H1 (cell line): ENCODE measurements at regions not wholly inside any gene's neighbourhood (a gene's known extent, or its start where the extent isn't known, plus 50 kb on each side); places are given as distances from the start of the nearest gene placed in this dataset.

ENCODE experiments used
- CTCF ChIA-PET: fragments of 300-600 bp; sonication (Branson Sonifier 250); formaldehyde crosslinking; loops from one replicate; lab custom pipeline; 2021; ENCODE audit not compliant: partially characterized antibody; lab: Charles Lee
- POLR2A ChIA-PET: fragments of 300-600 bp; sonication (Branson Sonifier 250); formaldehyde crosslinking; loops from one replicate; lab custom pipeline; 2021; ENCODE audit warnings: inconsistent platforms; ENCODE audit not compliant: partially characterized antibody; lab: Charles Lee
- DNase-seq, 2 experiments: peaks; one replicate each; pipeline versions ENCODE4 v3.0.0 to v3.0.0-alpha.2; 2010 to 2022; ENCODE audit warnings: low spot score in 2 of 2, low read depth in 1 of 2, mixed read lengths in 1 of 2
- FAIRE-seq: peaks from 2 replicates; lab custom pipeline; 2011; peaks lifted over from hg19 to GRCh38; lab: Jason Lieb, UNC
- H2AFZ ChIP-seq: 2 replicates; pipeline ENCODE4 v1.8.1; 2012; ENCODE audit warnings: low read length, inconsistent platforms
- H2AK5ac ChIP-seq: 2 replicates; pipeline ENCODE4 v1.6.1; 2013; ENCODE audit warnings: low read depth, low read length
- H2BK120ac ChIP-seq: replicated peaks from 2 replicates; pipeline ENCODE3; 2013; ENCODE audit warnings: low read depth, low read length, inconsistent platforms
- H2BK12ac ChIP-seq: 2 replicates; pipeline ENCODE4 v1.6.1; 2013; ENCODE audit warnings: low read depth, low read length
- H2BK15ac ChIP-seq: 2 replicates; pipeline ENCODE4 v1.6.1; 2013; ENCODE audit warnings: low read length
- H2BK20ac ChIP-seq: 2 replicates; pipeline ENCODE4 v1.6.1; 2013; ENCODE audit warnings: low read length
- H2BK5ac ChIP-seq: 2 replicates; pipeline ENCODE4 v1.6.1; 2013; ENCODE audit warnings: low read depth, low read length
- H3K14ac ChIP-seq: 2 replicates; pipeline ENCODE4 v1.6.1; 2013; ENCODE audit warnings: inconsistent platforms; ENCODE audit not compliant: insufficient read length
- H3K18ac ChIP-seq: 2 replicates; pipeline ENCODE4 v1.6.1; 2013; ENCODE audit warnings: low read length; ENCODE audit errors: extremely low read depth
- H3K23ac ChIP-seq: 2 replicates; pipeline ENCODE4 v1.6.1; 2013; ENCODE audit warnings: inconsistent platforms; ENCODE audit not compliant: insufficient read length
- H3K23me2 ChIP-seq: 2 replicates; pipeline ENCODE4 v1.6.1; 2013; ENCODE audit warnings: low read depth, low read length
- H3K27ac ChIP-seq: 2 replicates; pipeline ENCODE4 v1.6.1; 2011; ENCODE audit warnings: low read depth, low read length, inconsistent platforms
- H3K27me3 ChIP-seq, 4 experiments: replicated peaks in 1 of 4; 1 replicate in 1 of 4; 2 replicates in 3 of 4; pipeline versions ENCODE4 v1.6.1 to v1.8.1; 2011 to 2013; ENCODE audit warnings: low read length in 3 of 4, mild to moderate bottlenecking in 3 of 4, inconsistent platforms in 2 of 4, mixed read lengths in 2 of 4, moderate library complexity in 1 of 4; ENCODE audit not compliant: control insufficient read depth in 3 of 4, insufficient read depth in 3 of 4; ENCODE audit errors: extremely low read depth in 1 of 4
- H3K36me3 ChIP-seq, 4 experiments: 2 replicates each; pipeline versions ENCODE4 v1.6.1 to v1.8.1; 2011 to 2013; ENCODE audit warnings: mild to moderate bottlenecking in 4 of 4, low read length in 3 of 4, moderate library complexity in 2 of 4, control low read depth in 1 of 4, inconsistent platforms in 1 of 4; ENCODE audit not compliant: insufficient read depth in 4 of 4, control insufficient read depth in 2 of 4
- H3K4ac ChIP-seq: replicated peaks from 2 replicates; pipeline ENCODE3; 2013; ENCODE audit warnings: low read length, low read depth, mixed read lengths, inconsistent platforms; ENCODE audit not compliant: insufficient read length
- H3K4me1 ChIP-seq, 4 experiments: replicated peaks in 1 of 4; 1 replicate in 1 of 4; 2 replicates in 3 of 4; pipeline versions ENCODE4 v1.6.1 to v1.8.1; 2011 to 2013; ENCODE audit warnings: low read length in 3 of 4, inconsistent platforms in 2 of 4, mixed read lengths in 1 of 4; ENCODE audit not compliant: insufficient read depth in 4 of 4, control insufficient read depth in 3 of 4
- H3K4me2 ChIP-seq, 2 experiments: 2 replicates each; pipeline versions ENCODE4 v1.6.1 to v1.8.1; 2011 to 2013; ENCODE audit warnings: low read depth in 2 of 2, low read length in 2 of 2, control low read depth in 1 of 2, inconsistent platforms in 1 of 2, mild to moderate bottlenecking in 1 of 2; ENCODE audit not compliant: insufficient read depth in 1 of 2
- H3K4me3 ChIP-seq, 4 experiments: fragments of 200-600, 300-600 bp in 1 of 4; sonication (generic), shearing (Covaris generic), sonication (Bioruptor Twin) in 1 of 4; 2 replicates each; pipeline versions ENCODE4 v1.5.1 to v1.8.1; 2011 to 2016; ENCODE audit warnings: low read length in 4 of 4, low read depth in 3 of 4, control low read depth in 2 of 4, inconsistent platforms in 2 of 4, mild to moderate bottlenecking in 2 of 4, mixed read lengths in 1 of 4, moderate library complexity in 1 of 4; ENCODE audit not compliant: insufficient read depth in 2 of 4; ENCODE audit errors: extremely low read depth in 1 of 4
- H3K56ac ChIP-seq: replicated peaks from 2 replicates; pipeline ENCODE3; 2013; ENCODE audit warnings: low read depth, mild to moderate bottlenecking, mixed read lengths, low read length, inconsistent platforms; ENCODE audit not compliant: insufficient read length
- H3K79me1 ChIP-seq: 2 replicates; pipeline ENCODE4 v1.6.1; 2013; ENCODE audit warnings: low read depth, low read length, control low read depth
- H3K79me2 ChIP-seq, 2 experiments: 2 replicates each; pipeline versions ENCODE4 v1.6.1 to v1.8.1; 2012 to 2013; ENCODE audit warnings: low read length in 2 of 2, mild to moderate bottlenecking in 2 of 2, inconsistent platforms in 1 of 2; ENCODE audit not compliant: insufficient read depth in 2 of 2, control insufficient read depth in 1 of 2
- H3K9ac ChIP-seq, 4 experiments: replicated peaks in 1 of 4; 1 replicate in 1 of 4; 2 replicates in 3 of 4; pipeline versions ENCODE4 v1.6.1 to v1.8.1; 2011 to 2013; ENCODE audit warnings: low read depth in 3 of 4, low read length in 3 of 4, control low read depth in 2 of 4, mild to moderate bottlenecking in 2 of 4, moderate library complexity in 2 of 4, inconsistent platforms in 1 of 4; ENCODE audit errors: extremely low read depth in 1 of 4
- H3K9me3 ChIP-seq, 2 experiments: 2 replicates each; pipeline versions ENCODE4 v1.6.1 to v1.8.1; 2012 to 2013; ENCODE audit warnings: mild to moderate bottlenecking in 2 of 2, moderate library complexity in 2 of 2, control low read depth in 1 of 2, inconsistent platforms in 1 of 2, low read depth in 1 of 2, low read length in 1 of 2, mixed read lengths in 1 of 2; ENCODE audit not compliant: insufficient read depth in 2 of 2
- H4K20me1 ChIP-seq, 2 experiments: replicated peaks in 1 of 2; 2 replicates each; pipeline versions ENCODE3 to v1.8.1; 2011 to 2013; ENCODE audit warnings: inconsistent platforms in 2 of 2, low read length in 2 of 2, mild to moderate bottlenecking in 1 of 2; ENCODE audit not compliant: insufficient read depth in 2 of 2, control insufficient read depth in 1 of 2
- H4K5ac ChIP-seq: 2 replicates; pipeline ENCODE4 v1.6.1; 2013; ENCODE audit warnings: low read length, low read depth, mixed read lengths, inconsistent platforms; ENCODE audit not compliant: insufficient read length
- H4K8ac ChIP-seq: 2 replicates; pipeline ENCODE4 v1.8.0; 2013; ENCODE audit warnings: mild to moderate bottlenecking, moderate library complexity, low read length, inconsistent platforms; ENCODE audit not compliant: insufficient read depth; ENCODE audit errors: extremely low read depth
- H4K91ac ChIP-seq: replicated peaks from 2 replicates; pipeline ENCODE3; 2013; ENCODE audit warnings: low read length, mixed read lengths, inconsistent platforms; ENCODE audit not compliant: insufficient read length
- ATF2 ChIP-seq: IDR thresholded peaks from 2 replicates; pipeline ENCODE4 v1.6.1; 2012; ENCODE audit warnings: low read length, inconsistent platforms
- ATF3 ChIP-seq: IDR thresholded peaks from 2 replicates; pipeline ENCODE4 v1.6.1; 2011; ENCODE audit warnings: low read depth, mild to moderate bottlenecking, low read length; ENCODE audit not compliant: insufficient read depth
- KDM4A ChIP-seq: IDR thresholded peaks from one replicate; pipeline ENCODE4 v1.7.1; 2012; ENCODE audit warnings: low read depth, mild to moderate bottlenecking, moderate library complexity, low read length, inconsistent platforms; ENCODE audit not compliant: severe bottlenecking
- RAD21 ChIP-seq, 2 experiments: IDR thresholded peaks in 1 of 2; conservative IDR thresholded peaks in 1 of 2; 2 replicates each; pipeline ENCODE4 v1.6.1; 2011; ENCODE audit warnings: low read depth in 2 of 2, low read length in 2 of 2, improper control_type of control experiment in 1 of 2, inconsistent platforms in 1 of 2, mild to moderate bottlenecking in 1 of 2, moderate library complexity in 1 of 2
- WGBS, 2 experiments: shearing (Covaris generic) in 1 of 2; methylation state at CpG; one replicate each; pipeline versions ENCODE4 v1.1.6 to v1.1.7; 2013 to 2015; ENCODE audit warnings: low lambda C conversion rate in 2 of 2, mixed read lengths in 2 of 2, inconsistent platforms in 1 of 2, low coverage in 1 of 2, missing lambda C conversion rate in 1 of 2; ENCODE audit not compliant: insufficient replicate concordance in 2 of 2, insufficient coverage in 1 of 2, insufficient read length in 1 of 2; ENCODE audit errors: extremely low coverage in 1 of 2, missing lambda C conversion rate in 1 of 2; 5-methylcytosine and 5-hydroxymethylcytosine counted together

- H3K79me2 ChIP-seq: no peaks in the 10 kb centered on the region
- no peak overlapping the region for H3K56ac ChIP-seq
- H3K9me3 ChIP-seq: no peaks in the 10 kb centered on the region
- no peak for DNase-seq
- no peak overlapping the region for H2BK5ac ChIP-seq
- H2AK5ac ChIP-seq: no peak overlapping the region
- H2BK15ac ChIP-seq: no peak overlapping the region
- H3K4me2 ChIP-seq: no peak overlapping the region
- no peak overlapping the region for H4K91ac ChIP-seq
- no peaks in the 10 kb centered on the region for H3K27me3 ChIP-seq
- ChIA-PET CTCF (no interaction called here), POLR2A (no interaction called here)
- no peak overlapping the region for H3K18ac ChIP-seq
- WGBS, 2 experiments: 90% methylated on average over 6 of the region's 6 CpGs; no CpG with 5 or more reads in 1 of the 2 experiments
- H2BK20ac ChIP-seq: no peak overlapping the region
- no peak overlapping the region for H4K5ac ChIP-seq
- H3K4ac ChIP-seq: no peak overlapping the region
- no peaks in the 10 kb centered on the region for H3K23me2 ChIP-seq
- FAIRE-seq: no peak
- H3K23ac ChIP-seq: no peak overlapping the region
- TF ChIP-seq RAD21 (IDR thresholded peaks at IDR 0.05 in 1 of 2, conservative IDR thresholded peaks at IDR 0.05 in 1 of 2; ENCODE audit: low read depth in 2 of 2, low read length in 2 of 2) (peak in 1 of 2 experiments; percentile 7; a peak in 1 of 4 replicates), KDM4A (no peak), ATF3 (no peak), ATF2 (no peak)
- H2BK12ac ChIP-seq: no peak overlapping the region
- H2AFZ ChIP-seq: no peak overlapping the region
- no peaks in the 10 kb centered on the region for H3K4me1 ChIP-seq
- H3K79me1 ChIP-seq: no peaks in the 10 kb centered on the region
- no peak overlapping the region for H3K27ac ChIP-seq
- H4K8ac ChIP-seq: no peak overlapping the region
- no peaks in the 10 kb centered on the region for H4K20me1 ChIP-seq
- H3K9ac ChIP-seq: no peak overlapping the region
- H3K14ac ChIP-seq: no peak overlapping the region
- no peak overlapping the region for H3K4me3 ChIP-seq
- no peak overlapping the region for H2BK120ac ChIP-seq
- H3K36me3 ChIP-seq: no peaks in the 10 kb centered on the region
Observed at GRCh38 chr1:209030454-209031167, 552.9 kb upstream of the CAMK1G start.
